Tibial nerve (tissue), 4 donors: ENCODE measurements at regions not wholly inside any gene's neighbourhood (a gene's known extent, or its start where the extent isn't known, plus 50 kb on each side); places are given as distances from the start of the nearest gene placed in this dataset.

Experiments used
- EP300 ChIP-seq, 2 donors: sonication (generic); formaldehyde crosslinking; IDR thresholded peaks; one replicate each; pipeline ENCODE4 v1.6.1; 2017; ENCODE audit warnings: antibody characterized with exemption in 2 of 2, mild to moderate bottlenecking in 1 of 2
- POLR2A ChIP-seq, 2 donors: fragments of 450-650 bp; IDR thresholded peaks; one replicate each; pipeline ENCODE4 v1.6.1; 2017; ENCODE audit warnings: antibody characterized with exemption in 2 of 2, mild to moderate bottlenecking in 2 of 2, moderate library complexity in 2 of 2
- TF ChIP-seq, protein P1 (sequence below), 5 experiments: fragments of 200-600 bp in 3 of 5; fragments of 450-650 bp in 2 of 5; sonication (generic) in 3 of 5; IDR thresholded peaks; one replicate each; pipeline ENCODE4 v1.5.1; 2016 to 2019; ENCODE audit warnings: antibody characterized with exemption in 5 of 5, mild to moderate bottlenecking in 3 of 5, moderate library complexity in 2 of 5

DNA sequence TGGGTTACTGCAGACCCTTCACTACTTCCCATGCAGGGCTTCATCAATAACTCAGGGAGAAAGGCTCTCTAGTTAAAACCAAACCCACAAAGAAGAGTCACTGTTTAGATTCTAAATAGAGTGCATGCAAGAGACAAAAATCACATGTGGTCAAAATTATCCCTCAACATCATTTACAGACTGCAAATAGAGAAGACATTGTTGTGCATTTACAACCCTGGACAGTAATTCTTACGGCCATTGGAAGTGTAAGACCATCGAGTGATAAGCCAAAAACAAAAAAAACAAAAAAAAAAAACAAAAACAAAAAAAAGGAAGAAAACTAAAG lies 93.4 kb downstream of the RASSF10 start:
- TF ChIP-seq POLR2A (IDR thresholded peaks at IDR 0.05) (no peak), EP300 (IDR thresholded peaks at IDR 0.05) (no peak)
- TF ChIP-seq, protein P1, sequence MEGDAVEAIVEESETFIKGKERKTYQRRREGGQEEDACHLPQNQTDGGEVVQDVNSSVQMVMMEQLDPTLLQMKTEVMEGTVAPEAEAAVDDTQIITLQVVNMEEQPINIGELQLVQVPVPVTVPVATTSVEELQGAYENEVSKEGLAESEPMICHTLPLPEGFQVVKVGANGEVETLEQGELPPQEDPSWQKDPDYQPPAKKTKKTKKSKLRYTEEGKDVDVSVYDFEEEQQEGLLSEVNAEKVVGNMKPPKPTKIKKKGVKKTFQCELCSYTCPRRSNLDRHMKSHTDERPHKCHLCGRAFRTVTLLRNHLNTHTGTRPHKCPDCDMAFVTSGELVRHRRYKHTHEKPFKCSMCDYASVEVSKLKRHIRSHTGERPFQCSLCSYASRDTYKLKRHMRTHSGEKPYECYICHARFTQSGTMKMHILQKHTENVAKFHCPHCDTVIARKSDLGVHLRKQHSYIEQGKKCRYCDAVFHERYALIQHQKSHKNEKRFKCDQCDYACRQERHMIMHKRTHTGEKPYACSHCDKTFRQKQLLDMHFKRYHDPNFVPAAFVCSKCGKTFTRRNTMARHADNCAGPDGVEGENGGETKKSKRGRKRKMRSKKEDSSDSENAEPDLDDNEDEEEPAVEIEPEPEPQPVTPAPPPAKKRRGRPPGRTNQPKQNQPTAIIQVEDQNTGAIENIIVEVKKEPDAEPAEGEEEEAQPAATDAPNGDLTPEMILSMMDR (IDR thresholded peaks at IDR 0.05), result no peak
